Suprapubic skin (tissue), 4 donors: ENCODE measurements at regions not wholly inside any gene's neighbourhood (a gene's known extent, or its start where the extent isn't known, plus 50 kb on each side); places are given as distances from the start of the nearest gene placed in this dataset.
"Not testable (repeated sequence)": the region's sequence is repeated elsewhere in the genome, so short reads cannot be mapped to it uniquely, and the experiment has no call there.

Source experiments
- EP300 ChIP-seq: sonication (generic); formaldehyde crosslinking; IDR thresholded peaks from one replicate; pipeline ENCODE4 v1.6.1; 2017; ENCODE audit warnings: antibody characterized with exemption
- POLR2A ChIP-seq, 2 donors: fragments of 450-650 bp; IDR thresholded peaks; one replicate each; pipeline ENCODE4 v1.6.1; 2017; ENCODE audit warnings: antibody characterized with exemption in 2 of 2, mild to moderate bottlenecking in 2 of 2, moderate library complexity in 2 of 2
- POLR2AphosphoS5 ChIP-seq, 3 donors: sonication (generic); formaldehyde crosslinking; IDR thresholded peaks; one replicate each; pipeline ENCODE4 v1.6.1; 2017; ENCODE audit warnings: antibody characterized with exemption in 3 of 3
- TF ChIP-seq, protein P1 (sequence below), 2 donors: fragments of 200-600 bp in 1 of 2; fragments of 450-650 bp in 1 of 2; sonication (generic) in 1 of 2; IDR thresholded peaks; one replicate each; pipeline ENCODE4 v1.5.1; 2016 to 2019; ENCODE audit warnings: antibody characterized with exemption in 2 of 2, mild to moderate bottlenecking in 1 of 2, moderate library complexity in 1 of 2

DNA sequence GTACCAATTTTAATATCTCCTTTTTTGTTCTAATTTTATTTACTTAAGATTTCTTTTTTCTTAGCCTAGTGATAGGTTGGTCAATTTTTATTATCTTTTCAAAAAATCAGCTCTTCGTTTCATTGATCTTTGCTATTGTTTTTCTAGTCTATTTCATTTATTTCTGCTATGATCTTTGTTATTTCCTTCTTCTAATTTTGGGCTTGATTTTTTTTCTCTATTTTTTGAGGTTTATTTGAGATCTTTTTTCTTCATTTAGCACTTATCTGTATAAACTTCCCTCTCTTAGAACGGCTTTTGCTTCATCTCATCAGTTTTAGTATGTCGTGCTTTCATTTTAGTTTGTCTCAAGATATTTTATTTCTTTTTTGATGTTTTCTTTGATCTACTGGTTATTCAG is 456.1 kb downstream of the SPATA31A1 start:
- not testable (repeated sequence) for TF ChIP-seq EP300; POLR2A (IDR thresholded peaks at IDR 0.05); POLR2AphosphoS5 (IDR thresholded peaks at IDR 0.05)
- TF ChIP-seq, protein P1, sequence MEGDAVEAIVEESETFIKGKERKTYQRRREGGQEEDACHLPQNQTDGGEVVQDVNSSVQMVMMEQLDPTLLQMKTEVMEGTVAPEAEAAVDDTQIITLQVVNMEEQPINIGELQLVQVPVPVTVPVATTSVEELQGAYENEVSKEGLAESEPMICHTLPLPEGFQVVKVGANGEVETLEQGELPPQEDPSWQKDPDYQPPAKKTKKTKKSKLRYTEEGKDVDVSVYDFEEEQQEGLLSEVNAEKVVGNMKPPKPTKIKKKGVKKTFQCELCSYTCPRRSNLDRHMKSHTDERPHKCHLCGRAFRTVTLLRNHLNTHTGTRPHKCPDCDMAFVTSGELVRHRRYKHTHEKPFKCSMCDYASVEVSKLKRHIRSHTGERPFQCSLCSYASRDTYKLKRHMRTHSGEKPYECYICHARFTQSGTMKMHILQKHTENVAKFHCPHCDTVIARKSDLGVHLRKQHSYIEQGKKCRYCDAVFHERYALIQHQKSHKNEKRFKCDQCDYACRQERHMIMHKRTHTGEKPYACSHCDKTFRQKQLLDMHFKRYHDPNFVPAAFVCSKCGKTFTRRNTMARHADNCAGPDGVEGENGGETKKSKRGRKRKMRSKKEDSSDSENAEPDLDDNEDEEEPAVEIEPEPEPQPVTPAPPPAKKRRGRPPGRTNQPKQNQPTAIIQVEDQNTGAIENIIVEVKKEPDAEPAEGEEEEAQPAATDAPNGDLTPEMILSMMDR (IDR thresholded peaks at IDR 0.05), result not testable (repeated sequence)
